Fibroblast of lung (primary cell): ENCODE measurements at regions not wholly inside any gene's neighbourhood (a gene's known extent, or its start where the extent isn't known, plus 50 kb on each side); places are given as distances from the start of the nearest gene placed in this dataset.
"Not testable (repeated sequence)": the region's sequence is repeated elsewhere in the genome, so short reads cannot be mapped to it uniquely, and the experiment has no call there.

ENCODE experiments used
- CTCF ChIP-seq, 2 donors: IDR thresholded peaks in 1 of 2; conservative IDR thresholded peaks in 1 of 2; 1 replicate in 1 of 2; 2 replicates in 1 of 2; pipeline ENCODE4 v1.5.1; 2011 to 2012; ENCODE audit warnings: low read length in 2 of 2, control low read depth in 1 of 2, inconsistent platforms in 1 of 2, low read depth in 1 of 2, mild to moderate bottlenecking in 1 of 2
- EZH2 ChIP-seq: IDR thresholded peaks from 2 replicates; pipeline ENCODE4 v1.5.1; 2012; ENCODE audit warnings: low read length, control low read depth, mild to moderate bottlenecking; ENCODE audit errors: missing control alignments

GRCh38 chr6:50394139-50394538, 319.2 kb upstream of the TFAP2D start:
- not testable (repeated sequence) for TF ChIP-seq CTCF (conservative IDR thresholded peaks at IDR 0.05 in 1 of 2, IDR thresholded peaks at IDR 0.05 in 1 of 2; ENCODE audit: low read depth in 1 of 2, low read length in 2 of 2); EZH2
